CD14-positive monocyte (primary cell): ENCODE measurements at regions not wholly inside any gene's neighbourhood (a gene's known extent, or its start where the extent isn't known, plus 50 kb on each side); places are given as distances from the start of the nearest gene placed in this dataset.

ENCODE experiments used
- DNase-seq, 3 donors: peaks; one replicate each; pipeline ENCODE4 v3.0.0-alpha.2; 2011 to 2022
- H2AFZ ChIP-seq: 2 replicates; pipeline ENCODE4 v1.6.0; 2012; ENCODE audit warnings: mild to moderate bottlenecking, low read depth, low read length, inconsistent platforms; ENCODE audit not compliant: insufficient read depth, poor library complexity, severe bottlenecking
- H3K27ac ChIP-seq, 2 donors: 1 replicate in 1 of 2; 2 replicates in 1 of 2; pipeline ENCODE4 v1.5.1; 2012 to 2013; ENCODE audit warnings: low read length in 2 of 2, control low read depth in 1 of 2, inconsistent platforms in 1 of 2, low read depth in 1 of 2, mild to moderate bottlenecking in 1 of 2
- H3K27me3 ChIP-seq, 2 donors: one replicate each; pipeline versions ENCODE4 v1.6.0 to v1.6.1; 2011 to 2013; ENCODE audit warnings: low read length in 2 of 2; ENCODE audit not compliant: control insufficient read depth in 2 of 2, insufficient read depth in 2 of 2
- H3K36me3 ChIP-seq, 2 donors: replicated peaks in 1 of 2; 1 replicate in 1 of 2; 2 replicates in 1 of 2; pipeline versions ENCODE4 v1.5.1 to v1.6.1; 2012 to 2013; ENCODE audit warnings: low read length in 2 of 2, control low read depth in 1 of 2, inconsistent platforms in 1 of 2, mild to moderate bottlenecking in 1 of 2; ENCODE audit not compliant: insufficient read depth in 2 of 2, control insufficient read depth in 1 of 2
- H3K4me1 ChIP-seq, 2 donors: 1 replicate in 1 of 2; 2 replicates in 1 of 2; pipeline versions ENCODE4 v1.5.1 to v1.6.1; 2012 to 2013; ENCODE audit warnings: low read length in 2 of 2, control low read depth in 1 of 2, inconsistent platforms in 1 of 2, mild to moderate bottlenecking in 1 of 2, moderate library complexity in 1 of 2; ENCODE audit not compliant: insufficient read depth in 2 of 2, control insufficient read depth in 1 of 2
- H3K4me2 ChIP-seq: replicated peaks from 2 replicates; pipeline ENCODE3; 2012; ENCODE audit warnings: low read length, moderate library complexity, mild to moderate bottlenecking; ENCODE audit not compliant: poor library complexity, severe bottlenecking; ENCODE audit errors: extremely low read depth
- H3K4me3 ChIP-seq, 3 experiments: fragments of 200-600 bp in 1 of 3; sonication (generic) in 1 of 3; replicated peaks in 1 of 3; 1 replicate in 2 of 3; 2 replicates in 1 of 3; pipeline ENCODE4 v1.5.1; 2011 to 2013; ENCODE audit warnings: low read length in 3 of 3, mild to moderate bottlenecking in 3 of 3, control low read depth in 2 of 3, low read depth in 2 of 3, inconsistent platforms in 1 of 3, moderate library complexity in 1 of 3
- H3K79me2 ChIP-seq: 2 replicates; pipeline ENCODE4 v1.6.0; 2012; ENCODE audit warnings: mild to moderate bottlenecking, control low read depth, inconsistent platforms, low read length, moderate library complexity; ENCODE audit not compliant: insufficient read depth
- H3K9ac ChIP-seq: 2 replicates; pipeline ENCODE4 v1.6.0; 2017; ENCODE audit warnings: low read length, mild to moderate bottlenecking; ENCODE audit not compliant: insufficient read depth, poor library complexity, severe bottlenecking
- H3K9me3 ChIP-seq, 2 donors: replicated peaks in 1 of 2; 1 replicate in 1 of 2; 2 replicates in 1 of 2; pipeline versions ENCODE4 v1.5.1 to v1.6.1; 2012 to 2013; ENCODE audit warnings: low read length in 2 of 2, control low read depth in 1 of 2; ENCODE audit not compliant: control insufficient read depth in 1 of 2, insufficient read depth in 1 of 2
- H4K20me1 ChIP-seq: 2 replicates; pipeline ENCODE4 v1.6.0; 2012; ENCODE audit warnings: mild to moderate bottlenecking, low read length, control low read depth, moderate library complexity; ENCODE audit not compliant: insufficient read depth
- H3K27ac Mint-ChIP-seq, 7 donors: one replicate each; pipeline ENCODE4 v1.8.0; 2020; ENCODE audit warnings: mild to moderate bottlenecking in 7 of 7, mixed read lengths in 7 of 7, moderate library complexity in 6 of 7, inconsistent platforms in 2 of 7
- H3K27me3 Mint-ChIP-seq, 3 donors: one replicate each; pipeline ENCODE4 v1.8.0; 2021 to 2022; ENCODE audit warnings: low read depth in 3 of 3, mild to moderate bottlenecking in 3 of 3, mixed read lengths in 3 of 3, moderate library complexity in 3 of 3, inconsistent platforms in 1 of 3
- H3K36me3 Mint-ChIP-seq, 2 donors: one replicate each; pipeline ENCODE4 v1.8.0; 2020; ENCODE audit warnings: mixed read lengths in 2 of 2, inconsistent platforms in 1 of 2, mild to moderate bottlenecking in 1 of 2
- H3K4me1 Mint-ChIP-seq: one replicate; pipeline ENCODE4 v1.8.0; 2020; ENCODE audit warnings: mild to moderate bottlenecking, mixed read lengths
- H3K4me3 Mint-ChIP-seq, 2 donors: one replicate each; pipeline ENCODE4 v1.8.0; 2020; ENCODE audit warnings: mild to moderate bottlenecking in 2 of 2, mixed read lengths in 2 of 2, moderate library complexity in 1 of 2
- H3K9me3 Mint-ChIP-seq, 7 donors: one replicate each; pipeline ENCODE4 v1.8.0; 2020 to 2022; ENCODE audit warnings: mixed read lengths in 7 of 7, mild to moderate bottlenecking in 6 of 7, moderate library complexity in 6 of 7, inconsistent platforms in 2 of 7
- CTCF ChIP-seq: fragments of 200-600 bp; IDR thresholded peaks from one replicate; pipeline ENCODE4 v1.8.0; 2022; ENCODE audit warnings: antibody characterized with exemption, mild to moderate bottlenecking
- WGBS: methylation state at CpG from one replicate; pipeline ENCODE4 v1.1.5; 2013; ENCODE audit warnings: missing lambda C conversion rate; ENCODE audit not compliant: insufficient coverage; 5-methylcytosine and 5-hydroxymethylcytosine counted together
- intact Hi-C, 2 donors: fragments of 100-400 bp; cut with micrococcal nuclease; formaldehyde crosslinking; loops; one replicate each; pipeline versions ENCODE4 v1.15.0 to v1.15.1; 2023

GRCh38 chr9:31445357-31445756 lies 939.1 kb upstream of the ACO1 start:
- Histone ChIP-seq H3K4me3 (no peak overlapping the region), H3K27ac (no peak overlapping the region), H3K27me3 (no peaks in the 10 kb centered on the region), H3K9me3 (no peaks in the 10 kb centered on the region), H3K79me2 (no peaks in the 10 kb centered on the region), H2AFZ (no peak overlapping the region), H3K4me1 (no peaks in the 10 kb centered on the region), H3K36me3 (no peaks in the 10 kb centered on the region), H3K9ac (no peak overlapping the region), H3K4me2 (no peak overlapping the region), H4K20me1 (no peaks in the 10 kb centered on the region)
- no peak for TF ChIP-seq CTCF
- no peak for DNase-seq
- intact Hi-C loops, result no loop called here
- Mint-ChIP-seq H3K36me3 (no peaks in the 10 kb centered on the region), H3K4me3 (no peak overlapping the region), H3K9me3 (peaks cover 0 to 7% (median 0%) of the 10 kb centered on the region in 7 donors), H3K27me3 (no peaks in the 10 kb centered on the region), H3K4me1 (no peaks in the 10 kb centered on the region), H3K27ac (no peak overlapping the region)
- no CpG with 5 or more reads among the region's 1 CpG for WGBS

- Histone ChIP-seq H3K4me2 (no peak overlapping the region), H2AFZ (no peak overlapping the region), H3K9ac (no peak overlapping the region)
Observed at GRCh38 chr9:31445960-31446359, 938.5 kb upstream of the ACO1 start.

More at GRCh38 chr9:31445960-31446359, 938.5 kb upstream of the ACO1 start:
- 50% methylated on average over 1 of the region's 4 CpGs for WGBS
- no peak for DNase-seq
- no peaks in the 10 kb centered on the region for H3K27me3 ChIP-seq
- peaks cover 0 to 3% (median 0%) of the 10 kb centered on the region in 7 donors for H3K9me3 Mint-ChIP-seq
- no peaks in the 10 kb centered on the region for H3K36me3 Mint-ChIP-seq
- no peaks in the 10 kb centered on the region for H3K4me1 Mint-ChIP-seq
- no peaks in the 10 kb centered on the region for H3K4me1 ChIP-seq
- intact Hi-C loops, result no loop called here
- no peak for TF ChIP-seq CTCF
- H3K27ac ChIP-seq, result no peak overlapping the region
- H3K4me3 Mint-ChIP-seq, result no peak overlapping the region
- H3K36me3 ChIP-seq, result no peaks in the 10 kb centered on the region
- H3K4me3 ChIP-seq, result no peak overlapping the region
- H3K79me2 ChIP-seq, result no peaks in the 10 kb centered on the region
- no peaks in the 10 kb centered on the region for H3K27me3 Mint-ChIP-seq
- H3K27ac Mint-ChIP-seq, result no peak overlapping the region
- no peaks in the 10 kb centered on the region for H3K9me3 ChIP-seq
- H4K20me1 ChIP-seq, result no peaks in the 10 kb centered on the region
